AG09309 (cell line): ENCODE measurements at regions not wholly inside any gene's neighbourhood (a gene's known extent, or its start where the extent isn't known, plus 50 kb on each side); places are given as distances from the start of the nearest gene placed in this dataset.
A peak's percentile ranks its signal among the peaks of the same experiment; 100 is the strongest.

Experiments used
- DNase-seq: peaks from one replicate; pipeline ENCODE4 v3.0.0-alpha.2; 2010; ENCODE audit warnings: low read depth
- H3K4me3 ChIP-seq: 2 replicates; pipeline ENCODE4 v1.5.1; 2011; ENCODE audit warnings: mild to moderate bottlenecking, low read depth, low read length, moderate library complexity; ENCODE audit not compliant: control insufficient read depth
- CTCF ChIP-seq: IDR thresholded peaks from 2 replicates; pipeline ENCODE4 v1.5.1; 2011; ENCODE audit warnings: mild to moderate bottlenecking, low read depth, low read length, inconsistent platforms; ENCODE audit not compliant: insufficient read depth, control insufficient read depth; ENCODE audit errors: missing control alignments

GRCh38 chr12:59904874-59905521 lies 309.2 kb downstream of the SLC16A7 start:
- H3K4me3 ChIP-seq, result no peak overlapping the region
- DNase-seq, result peak; percentile 83
- TF ChIP-seq CTCF, result no peak

GRCh38 chr12:59911516-59911915 lies 315.7 kb downstream of the SLC16A7 start:
- DNase-seq, result no peak
- no peak for TF ChIP-seq CTCF
- H3K4me3 ChIP-seq, result no peak overlapping the region

- H3K4me3 ChIP-seq, result no peak overlapping the region
- TF ChIP-seq CTCF, result no peak
- no peak for DNase-seq
Observed at GRCh38 chr12:59916988-59917387, 321.2 kb downstream of the SLC16A7 start.

- H3K4me3 ChIP-seq, result no peak overlapping the region
- DNase-seq, result no peak
- TF ChIP-seq CTCF, result no peak
Observed at GRCh38 chr12:59927032-59927431, 331.2 kb downstream of the SLC16A7 start.

GRCh38 chr12:59928416-59928815 lies 332.6 kb downstream of the SLC16A7 start:
- TF ChIP-seq CTCF, result no peak
- no peak overlapping the region for H3K4me3 ChIP-seq
- no peak for DNase-seq

GRCh38 chr12:59929110-59929509 lies 333.3 kb downstream of the SLC16A7 start:
- H3K4me3 ChIP-seq, result no peak overlapping the region
- DNase-seq, result peak; percentile 73
- no peak for TF ChIP-seq CTCF
